ENCODE measurements at regions not wholly inside any gene's neighbourhood (a gene's known extent, or its start where the extent isn't known, plus 50 kb on each side); places are given as distances from the start of the nearest gene placed in this dataset.

- intact Hi-C loops (cut with DNase I) = no loop called here
Observed at GRCh38 chr15:87357637-87358313, 898.8 kb downstream of the NTRK3 start.

GRCh38 chr15:87355946-87356345, 900.6 kb downstream of the NTRK3 start:
- no peak for DNase-seq

More at GRCh38 chr15:87357637-87358313, 898.8 kb downstream of the NTRK3 start:
- no peak for DNase-seq

GRCh38 chr15:87354661-87355410, 901.7 kb downstream of the NTRK3 start:
- DNase-seq = no peak
- intact Hi-C loops (cut with DNase I) = no loop called here

More at GRCh38 chr15:87355946-87356345, 900.6 kb downstream of the NTRK3 start:
- intact Hi-C loops (cut with DNase I) = no loop called here

- intact Hi-C loops (cut with DNase I) = no loop called here
Observed at GRCh38 chr15:87349181-87349580, 907.4 kb downstream of the NTRK3 start.

GRCh38 chr15:87348746-87349145, 907.8 kb downstream of the NTRK3 start:
- intact Hi-C loops (cut with DNase I) = no loop called here
- DNase-seq = no peak

More at GRCh38 chr15:87349181-87349580, 907.4 kb downstream of the NTRK3 start:
- no peak for DNase-seq

- DNase-seq = no peak
Observed at GRCh38 chr15:87347806-87348515, 908.6 kb downstream of the NTRK3 start.

GRCh38 chr15:87345961-87346360, 910.6 kb downstream of the NTRK3 start:
- no peak for DNase-seq
- intact Hi-C loops (cut with DNase I) = no loop called here

More at GRCh38 chr15:87347806-87348515, 908.6 kb downstream of the NTRK3 start:
- intact Hi-C loops (cut with DNase I) = no loop called here

- no peak for DNase-seq
- intact Hi-C loops (cut with DNase I) = no loop called here
Observed at GRCh38 chr15:87343966-87344365, 912.6 kb downstream of the NTRK3 start.

GRCh38 chr15:87340370-87340769, 916.2 kb downstream of the NTRK3 start:
- intact Hi-C loops (cut with DNase I) = no loop called here
- DNase-seq = no peak

- DNase-seq = no peak
- intact Hi-C loops (cut with DNase I) = no loop called here
Observed at GRCh38 chr15:87326269-87326668, 930.3 kb downstream of the NTRK3 start.

- intact Hi-C loops (cut with DNase I) = no loop called here
- no peak for DNase-seq
Observed at GRCh38 chr15:87322870-87323269, 933.7 kb downstream of the NTRK3 start.

GRCh38 chr15:87322265-87322664, 934.3 kb downstream of the NTRK3 start:
- intact Hi-C loops (cut with DNase I) = no loop called here
- DNase-seq = no peak

- intact Hi-C loops (cut with DNase I) = no loop called here
- no peak for DNase-seq
Observed at GRCh38 chr15:87317900-87318299, 938.6 kb downstream of the NTRK3 start.

GRCh38 chr15:87312221-87312620, 944.3 kb downstream of the NTRK3 start:
- intact Hi-C loops (cut with DNase I) = no loop called here
- DNase-seq = no peak

GRCh38 chr15:87300146-87300545, 956.4 kb downstream of the NTRK3 start:
- intact Hi-C loops (cut with DNase I) = no loop called here
- no peak for DNase-seq

GRCh38 chr15:87294854-87295253, 961.7 kb downstream of the NTRK3 start:
- intact Hi-C loops (cut with DNase I) = no loop called here
- no peak for DNase-seq

GRCh38 chr15:87293031-87293430, 963.5 kb downstream of the NTRK3 start:
- intact Hi-C loops (cut with DNase I) = no loop called here

GRCh38 chr15:87287156-87287555, 969.4 kb downstream of the NTRK3 start:
- DNase-seq = no peak
- intact Hi-C loops (cut with DNase I) = no loop called here

More at GRCh38 chr15:87293031-87293430, 963.5 kb downstream of the NTRK3 start:
- no peak for DNase-seq

GRCh38 chr15:87269566-87269965, 987.0 kb downstream of the NTRK3 start:
- intact Hi-C loops (cut with DNase I) = no loop called here
- no peak for DNase-seq

- no peak for DNase-seq
- intact Hi-C loops (cut with DNase I) = no loop called here
Observed at GRCh38 chr15:87268675-87269074, 987.9 kb downstream of the NTRK3 start.

Data from head of caudate nucleus (tissue), 42 donors.